ENCODE measurements at regions not wholly inside any gene's neighbourhood (a gene's known extent, or its start where the extent isn't known, plus 50 kb on each side); places are given as distances from the start of the nearest gene placed in this dataset.

GRCh38 chr11:19426756-19427403 is 186.1 kb upstream of the E2F8 start:
- H3K9me3 ChIP-seq (ENCODE audit: control insufficient read depth, insufficient read depth, low read depth, low read length) = no peaks in the 10 kb centered on the region
- in situ Hi-C loops (cut with HindIII; ENCODE audit: low pct_unique_long_range_greater_than_20kb, low sequenced_read_pairs) (no loop called here), intact Hi-C loops (cut with micrococcal nuclease; ENCODE audit: unreplicated experiment) (no loop called here)
- ATAC-seq = no peak
- no peak for DNase-seq (ENCODE audit: low read depth, low spot score)
- no TSS peak for BruUV-seq (replicated peaks)
- ChIA-PET POLR2A (no interaction called here), CTCF (no interaction called here)
- no peak overlapping the region for H3K4me3 ChIP-seq (ENCODE audit: low read depth in 2 of 2, low read length in 2 of 2)
- H3K27me3 ChIP-seq (ENCODE audit: control insufficient read depth, insufficient read depth, low read length) = peaks cover 27% of the 10 kb centered on the region; the same call in 1 of the 2 replicates
- H3K27ac ChIP-seq (ENCODE audit: low read length) = no peak overlapping the region
- H3K4me1 ChIP-seq (ENCODE audit: control insufficient read depth, insufficient read depth, low read length) = no peaks in the 10 kb centered on the region
- H3K36me3 ChIP-seq (ENCODE audit: control insufficient read depth, insufficient read depth, low read length) = no peaks in the 10 kb centered on the region
- TF ChIP-seq CTCF (IDR thresholded peaks at IDR 0.05) = no peak
- no peak for TF ChIP-seq TCF7L2 (IDR thresholded peaks at IDR 0.05; ENCODE audit: low read depth, low read length)
- TF ChIP-seq REST (IDR thresholded peaks at IDR 0.05; ENCODE audit: insufficient read depth in 1 of 2, low read depth in 2 of 2, low read length in 1 of 2) = no peak
- no peak for TF ChIP-seq POLR2AphosphoS5 (IDR thresholded peaks at IDR 0.05; ENCODE audit: low read depth, low read length)
- TF ChIP-seq SIN3A (IDR thresholded peaks at IDR 0.05; ENCODE audit: borderline replicate concordance, insufficient read depth, low read depth, low read length) = no peak

- TF ChIP-seq POLR2AphosphoS5 (IDR thresholded peaks at IDR 0.05; ENCODE audit: low read depth, low read length) = no peak
- no peak for TF ChIP-seq TCF7L2 (IDR thresholded peaks at IDR 0.05; ENCODE audit: low read depth, low read length)
- no peak for TF ChIP-seq CTCF (IDR thresholded peaks at IDR 0.05)
- no peak for TF ChIP-seq SIN3A (IDR thresholded peaks at IDR 0.05; ENCODE audit: borderline replicate concordance, insufficient read depth, low read depth, low read length)
- no peak for TF ChIP-seq REST (IDR thresholded peaks at IDR 0.05; ENCODE audit: insufficient read depth in 1 of 2, low read depth in 2 of 2, low read length in 1 of 2)
- ChIA-PET CTCF (no interaction called here), POLR2A (interaction anchor here (0.7 kb wide), 1 partner anchor 347 kb away, joined by 3 read pairs; no protein-coding TSS in a partner anchor)
- Histone ChIP-seq H3K4me1 (ENCODE audit: control insufficient read depth, insufficient read depth, low read length) (no peaks in the 10 kb centered on the region), H3K4me3 (ENCODE audit: low read depth in 2 of 2, low read length in 2 of 2) (no peak overlapping the region), H3K27me3 (ENCODE audit: control insufficient read depth, insufficient read depth, low read length) (peaks cover 27% of the 10 kb centered on the region; the same call in 1 of the 2 replicates), H3K36me3 (ENCODE audit: control insufficient read depth, insufficient read depth, low read length) (no peaks in the 10 kb centered on the region), H3K9me3 (ENCODE audit: control insufficient read depth, insufficient read depth, low read depth, low read length) (no peaks in the 10 kb centered on the region), H3K27ac (ENCODE audit: low read length) (no peak overlapping the region)
- DNase-seq (ENCODE audit: low read depth, low spot score) (no peak), ATAC-seq (no peak)
- in situ Hi-C loops (cut with HindIII; ENCODE audit: low pct_unique_long_range_greater_than_20kb, low sequenced_read_pairs) = no loop called here
- intact Hi-C loops (cut with micrococcal nuclease; ENCODE audit: unreplicated experiment) = no loop called here
- BruUV-seq (replicated peaks) = no TSS peak
These were observed 185.4 kb upstream of the E2F8 start for GRCh38 chr11:19426011-19426755.
